ENCODE measurements at regions not wholly inside any gene's neighbourhood (a gene's known extent, or its start where the extent isn't known, plus 50 kb on each side); places are given as distances from the start of the nearest gene placed in this dataset.

- no peak overlapping the region for H3K4me3 ChIP-seq (replicated peaks; ENCODE audit: low read depth, low read length)
- no peaks in the 10 kb centered on the region for H3K36me3 ChIP-seq (ENCODE audit: control insufficient read depth, insufficient read depth, low read length)
- H3K27me3 ChIP-seq (replicated peaks; ENCODE audit: control insufficient read depth, insufficient read depth, low read length) = no peaks in the 10 kb centered on the region
- TF ChIP-seq CTCF (IDR thresholded peaks at IDR 0.05; ENCODE audit: insufficient read depth, low read length, poor library complexity, severe bottlenecking) = no peak
- no peak for DNase-seq (ENCODE audit: extremely low read depth, insufficient read length)
These were observed 522.0 kb upstream of the FAM98A start for GRCh38 chr2:34121076-34121475.

- no peaks in the 10 kb centered on the region for H3K27me3 ChIP-seq (replicated peaks; ENCODE audit: control insufficient read depth, insufficient read depth, low read length)
- no peak for DNase-seq (ENCODE audit: extremely low read depth, insufficient read length)
- no peak for TF ChIP-seq CTCF (IDR thresholded peaks at IDR 0.05; ENCODE audit: insufficient read depth, low read length, poor library complexity, severe bottlenecking)
- no peak overlapping the region for H3K4me3 ChIP-seq (replicated peaks; ENCODE audit: low read depth, low read length)
- H3K36me3 ChIP-seq (ENCODE audit: control insufficient read depth, insufficient read depth, low read length) = no peaks in the 10 kb centered on the region
These were observed 516.0 kb upstream of the FAM98A start for GRCh38 chr2:34115076-34115475.

- TF ChIP-seq CTCF (IDR thresholded peaks at IDR 0.05; ENCODE audit: insufficient read depth, low read length, poor library complexity, severe bottlenecking) = no peak
- H3K36me3 ChIP-seq (ENCODE audit: control insufficient read depth, insufficient read depth, low read length) = no peaks in the 10 kb centered on the region
- no peaks in the 10 kb centered on the region for H3K27me3 ChIP-seq (replicated peaks; ENCODE audit: control insufficient read depth, insufficient read depth, low read length)
- H3K4me3 ChIP-seq (replicated peaks; ENCODE audit: low read depth, low read length) = no peak overlapping the region
- DNase-seq (ENCODE audit: extremely low read depth, insufficient read length) = no peak
These were observed 513.1 kb upstream of the FAM98A start for GRCh38 chr2:34112161-34112560.

- TF ChIP-seq CTCF (IDR thresholded peaks at IDR 0.05; ENCODE audit: insufficient read depth, low read length, poor library complexity, severe bottlenecking) = no peak
- no peaks in the 10 kb centered on the region for H3K36me3 ChIP-seq (ENCODE audit: control insufficient read depth, insufficient read depth, low read length)
- DNase-seq (ENCODE audit: extremely low read depth, insufficient read length) = no peak
- no peaks in the 10 kb centered on the region for H3K27me3 ChIP-seq (replicated peaks; ENCODE audit: control insufficient read depth, insufficient read depth, low read length)
- H3K4me3 ChIP-seq (replicated peaks; ENCODE audit: low read depth, low read length) = no peak overlapping the region
These were observed 511.3 kb upstream of the FAM98A start for GRCh38 chr2:34110392-34110791.

- no peak for DNase-seq (ENCODE audit: extremely low read depth, insufficient read length)
- H3K27me3 ChIP-seq (replicated peaks; ENCODE audit: control insufficient read depth, insufficient read depth, low read length) = no peaks in the 10 kb centered on the region
- no peak for TF ChIP-seq CTCF (IDR thresholded peaks at IDR 0.05; ENCODE audit: insufficient read depth, low read length, poor library complexity, severe bottlenecking)
- H3K4me3 ChIP-seq (replicated peaks; ENCODE audit: low read depth, low read length) = no peak overlapping the region
- no peaks in the 10 kb centered on the region for H3K36me3 ChIP-seq (ENCODE audit: control insufficient read depth, insufficient read depth, low read length)
These were observed 508.7 kb upstream of the FAM98A start for GRCh38 chr2:34107811-34108210.

Measured in GM06990 (cell line).